AG20443 (cell line): ENCODE measurements at regions not wholly inside any gene's neighbourhood (a gene's known extent, or its start where the extent isn't known, plus 50 kb on each side); places are given as distances from the start of the nearest gene placed in this dataset.
"Not testable (repeated sequence)": the region's sequence is repeated elsewhere in the genome, so short reads cannot be mapped to it uniquely, and the experiment has no call there.

Source experiments
- DNase-seq: peaks from one replicate; pipeline ENCODE4 v3.0.0; 2012; ENCODE audit warnings: low spot score, mixed read lengths

DNA sequence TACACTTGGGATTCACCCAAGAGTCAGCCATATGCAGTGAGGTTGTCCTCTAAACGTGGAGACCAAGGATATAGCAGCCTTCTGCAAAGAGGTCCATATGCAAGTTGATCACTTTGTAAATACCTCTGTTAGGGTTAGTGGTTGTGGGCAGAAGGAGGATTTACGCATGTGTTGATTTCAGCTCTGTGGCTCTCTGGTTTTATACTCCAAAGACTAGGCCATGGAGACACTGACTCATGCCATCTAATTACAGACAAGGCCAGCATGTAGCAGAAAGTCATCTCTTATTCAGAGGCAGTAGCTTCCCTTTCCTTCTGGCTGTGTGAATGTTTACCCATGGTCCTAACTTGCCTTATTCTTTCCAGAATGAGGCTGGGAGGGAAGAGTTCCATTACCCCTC is 140.9 kb upstream of the GOLGA6L4 start:
- not testable (repeated sequence) for DNase-seq

DNA sequence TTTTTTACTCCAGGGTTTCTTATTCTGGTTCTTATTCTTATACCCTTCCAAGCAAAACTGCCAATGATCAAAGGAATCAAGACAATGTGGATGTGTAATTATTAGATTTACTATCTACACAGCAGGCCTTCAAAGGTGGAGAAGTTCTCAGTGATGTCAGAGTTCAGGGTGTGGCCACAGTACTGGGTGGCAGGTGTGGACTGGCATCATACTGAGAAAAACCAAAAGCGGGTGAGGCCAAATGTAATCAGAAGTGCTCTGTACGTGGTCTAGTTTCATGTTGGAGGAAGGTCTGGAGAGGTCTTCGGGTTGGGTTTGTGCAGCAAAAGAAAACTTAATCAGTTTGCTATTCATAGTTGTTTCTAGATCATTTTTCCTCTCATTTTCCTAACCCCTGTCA is 138.5 kb upstream of the GOLGA6L4 start:
- DNase-seq = not testable (repeated sequence)

DNA sequence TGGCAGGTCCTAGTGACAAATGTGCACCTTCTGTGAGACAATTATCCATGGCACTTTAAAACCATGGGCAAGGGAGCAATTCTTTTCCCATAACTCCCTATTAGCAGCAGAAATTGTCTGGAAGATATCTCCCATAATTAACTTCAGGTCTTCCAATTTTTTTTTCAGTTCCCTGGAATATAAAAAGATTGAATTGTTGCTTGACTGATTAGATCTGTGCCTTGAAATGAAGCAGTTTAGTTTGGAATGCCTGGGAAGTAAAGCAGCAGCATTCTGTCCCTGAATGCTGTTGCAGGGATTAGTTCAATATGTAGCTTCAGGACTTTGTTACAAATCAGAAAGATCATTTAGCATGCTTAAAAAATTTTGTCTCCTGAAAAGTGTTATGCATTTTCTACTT is 137.0 kb upstream of the GOLGA6L4 start:
- no peak for DNase-seq

DNA sequence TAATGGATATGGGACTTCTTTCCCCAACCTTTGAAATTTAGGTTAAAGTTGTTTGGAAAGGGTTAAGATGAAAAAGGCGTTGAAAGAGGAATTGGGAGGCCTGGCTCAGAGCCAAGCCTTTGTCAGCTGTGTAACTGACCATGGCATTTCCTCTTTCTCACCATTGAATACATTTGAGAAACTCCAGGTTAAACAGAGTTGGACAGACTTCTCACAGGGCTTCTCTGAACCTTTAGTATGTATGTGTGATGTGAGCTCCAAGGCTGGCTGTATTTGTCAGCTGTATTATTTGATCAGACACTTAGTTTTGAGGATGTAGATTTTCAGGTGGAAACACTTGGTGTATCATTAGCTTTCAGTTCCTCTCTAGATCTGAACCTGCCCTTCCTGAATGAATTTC is 136.4 kb upstream of the GOLGA6L4 start:
- no peak for DNase-seq

DNA sequence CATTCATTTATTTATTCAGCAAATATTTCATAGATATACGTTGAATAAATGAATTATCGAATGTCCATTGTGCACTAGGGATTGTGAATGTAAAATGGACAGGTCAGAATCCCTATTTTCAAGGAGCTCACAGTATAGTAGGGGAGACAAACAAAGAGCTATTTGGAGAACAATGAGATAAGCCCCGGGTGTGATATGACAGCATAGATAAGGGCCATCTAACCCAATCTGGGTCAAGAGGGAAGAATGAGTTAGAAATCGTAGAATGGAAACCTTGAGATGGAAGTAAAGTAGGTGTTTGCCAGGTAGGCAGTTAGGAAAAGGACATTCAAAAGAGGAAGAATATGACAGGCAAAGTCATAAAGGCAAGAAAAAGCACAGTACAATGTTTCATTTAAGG is 132.2 kb upstream of the GOLGA6L4 start:
- DNase-seq = no peak

DNA sequence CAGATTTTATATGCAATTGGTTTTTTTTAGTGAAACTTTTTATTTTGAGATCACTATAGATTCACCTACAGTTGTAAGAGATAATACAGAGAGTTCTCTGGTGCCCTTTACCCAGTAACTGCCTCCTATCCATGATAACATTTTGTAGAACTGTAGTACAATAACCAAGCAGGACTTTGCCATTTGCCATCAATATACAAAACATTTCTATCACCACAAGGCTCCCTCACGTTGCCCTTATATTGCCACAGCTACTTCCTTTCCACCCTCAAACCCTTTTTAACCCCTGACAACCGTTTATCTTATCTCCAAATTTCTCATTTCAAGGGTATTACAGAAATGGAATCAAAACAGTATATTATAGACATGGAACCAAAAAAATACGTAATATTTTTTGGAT is 130.7 kb upstream of the GOLGA6L4 start:
- no peak for DNase-seq

DNA sequence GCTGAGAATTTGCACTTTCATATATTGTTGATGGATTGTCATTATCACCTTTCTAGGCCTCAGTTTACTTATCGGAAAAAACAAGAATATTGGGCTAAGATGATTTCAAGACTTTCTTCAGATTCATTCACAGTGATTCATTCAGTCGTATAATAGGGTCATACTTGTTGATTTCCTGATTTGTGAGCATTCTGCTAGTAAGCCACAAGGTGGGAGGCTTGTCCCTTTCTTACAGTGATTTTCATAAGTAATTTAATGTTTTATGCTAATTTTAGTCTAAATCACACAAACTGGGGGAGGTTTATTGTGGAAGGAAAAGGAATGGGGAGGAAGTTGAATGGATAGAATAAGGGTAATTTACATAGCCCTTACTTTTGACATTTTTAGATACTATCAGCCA is 126.8 kb upstream of the GOLGA6L4 start:
- no peak for DNase-seq

DNA sequence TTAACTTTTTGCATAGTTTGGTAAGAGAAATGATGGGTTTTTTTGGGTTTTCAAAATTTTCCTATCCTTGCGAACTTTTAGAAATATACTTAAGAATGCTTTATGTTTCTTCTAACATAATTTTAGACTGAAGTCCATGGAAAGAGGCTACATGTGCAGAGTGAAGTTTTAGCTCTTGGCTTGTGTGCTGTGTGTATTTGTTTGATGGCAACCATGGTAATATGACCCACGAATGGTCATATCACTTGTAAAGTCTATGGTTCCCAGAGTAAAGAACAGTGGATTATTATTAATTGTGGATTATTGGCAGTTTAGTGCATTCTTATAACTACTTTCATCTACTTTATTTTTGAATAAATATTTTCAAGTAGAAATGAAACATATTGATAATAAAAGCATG is 124.0 kb upstream of the GOLGA6L4 start:
- DNase-seq = no peak

DNA sequence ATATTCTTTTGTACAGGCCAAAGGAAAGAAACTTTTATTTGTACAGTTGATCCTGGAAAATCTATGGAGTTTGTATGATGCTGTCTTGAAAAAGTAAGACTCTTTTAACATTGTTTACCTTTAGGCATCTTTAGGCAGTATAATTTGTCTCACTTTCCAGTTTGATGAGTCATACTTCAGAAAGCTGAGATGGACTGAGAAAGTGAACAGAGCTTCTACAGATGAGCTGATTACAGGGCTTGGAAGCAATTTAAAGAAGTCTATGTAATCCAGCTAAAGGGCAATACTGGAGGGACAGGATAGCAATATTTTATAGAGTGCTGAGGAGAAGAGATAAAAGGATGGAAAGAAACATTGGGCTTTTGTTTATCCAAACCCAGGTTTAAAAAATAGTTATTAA is 123.5 kb upstream of the GOLGA6L4 start:
- DNase-seq = no peak

DNA sequence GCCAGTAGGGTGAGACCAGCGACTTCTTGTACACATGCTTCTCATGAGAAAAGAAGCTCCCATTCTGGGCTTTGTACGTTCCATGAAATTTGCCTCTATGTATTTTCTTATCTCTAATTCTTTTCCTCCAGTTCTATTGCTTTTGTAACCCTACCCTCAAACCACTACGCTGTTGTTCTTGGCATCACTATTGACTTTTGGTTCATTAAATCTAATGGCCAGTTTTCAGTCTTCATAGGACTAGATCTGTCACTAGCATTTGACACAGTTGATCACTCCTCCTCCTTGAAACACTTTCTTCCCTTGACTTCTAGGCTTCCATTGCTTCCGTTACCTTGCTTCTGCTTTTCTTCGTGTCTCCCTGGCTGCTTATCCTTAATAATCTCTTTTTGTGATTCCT is 121.7 kb upstream of the GOLGA6L4 start:
- DNase-seq = no peak

DNA sequence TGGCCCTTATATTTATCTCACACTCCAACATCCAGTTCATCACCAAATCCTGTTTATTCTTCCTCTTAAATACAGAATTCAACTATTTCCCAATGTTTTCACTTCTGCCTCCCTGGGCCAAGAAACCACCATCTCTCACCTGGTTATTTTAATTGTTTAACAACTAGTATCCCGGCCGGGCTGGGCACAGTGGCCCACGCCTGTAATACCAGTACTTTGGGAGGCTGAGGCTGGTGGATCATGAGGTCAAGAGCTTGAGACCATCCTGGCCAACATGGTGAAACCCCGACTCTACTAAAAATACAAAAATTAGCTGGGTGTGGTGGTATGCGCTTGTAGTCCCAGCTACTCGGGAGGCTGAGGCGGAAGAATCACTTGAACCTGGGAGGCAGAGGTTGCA is 120.9 kb upstream of the GOLGA6L4 start:
- not testable (repeated sequence) for DNase-seq

DNA sequence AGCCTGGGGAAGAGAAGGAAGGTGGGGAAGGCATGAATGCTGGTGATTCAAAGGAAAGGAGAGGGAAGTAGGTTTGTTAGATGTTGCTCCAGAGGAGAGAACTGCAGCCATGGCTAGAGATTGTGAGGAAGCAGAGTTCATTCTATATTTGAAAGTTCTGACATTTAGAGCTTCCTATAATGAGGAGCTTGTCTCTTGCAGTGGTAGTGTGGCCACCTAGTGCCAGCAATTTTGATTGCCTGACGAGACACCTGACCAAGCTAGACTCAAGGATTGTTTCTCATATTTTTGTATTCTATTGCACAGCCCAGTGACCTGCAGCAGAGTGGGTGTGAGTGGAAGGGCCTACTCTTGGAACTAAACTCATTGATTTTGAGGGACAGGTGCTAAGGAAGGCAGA is 116.2 kb upstream of the GOLGA6L4 start:
- DNase-seq = not testable (repeated sequence)

DNA sequence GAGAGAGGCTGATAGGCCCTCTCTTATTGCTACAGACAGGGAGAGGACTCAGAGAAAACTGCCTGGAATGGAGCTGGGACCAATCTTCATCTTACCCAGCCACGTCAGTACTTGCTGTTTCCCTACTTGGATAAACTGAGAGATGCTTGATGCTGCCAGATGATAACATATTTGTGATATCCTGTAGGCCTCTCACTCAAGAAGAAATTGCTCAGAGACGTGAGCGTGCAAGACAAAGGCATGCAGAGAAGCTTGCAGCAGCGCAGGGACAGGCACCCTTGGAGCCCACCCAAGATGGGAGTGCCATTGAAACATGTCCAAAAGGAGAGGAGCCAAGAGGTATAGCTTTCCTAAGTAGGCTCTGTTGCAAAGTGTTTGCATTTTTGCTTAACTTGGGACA is 114.7 kb upstream of the GOLGA6L4 start:
- not testable (repeated sequence) for DNase-seq

DNA sequence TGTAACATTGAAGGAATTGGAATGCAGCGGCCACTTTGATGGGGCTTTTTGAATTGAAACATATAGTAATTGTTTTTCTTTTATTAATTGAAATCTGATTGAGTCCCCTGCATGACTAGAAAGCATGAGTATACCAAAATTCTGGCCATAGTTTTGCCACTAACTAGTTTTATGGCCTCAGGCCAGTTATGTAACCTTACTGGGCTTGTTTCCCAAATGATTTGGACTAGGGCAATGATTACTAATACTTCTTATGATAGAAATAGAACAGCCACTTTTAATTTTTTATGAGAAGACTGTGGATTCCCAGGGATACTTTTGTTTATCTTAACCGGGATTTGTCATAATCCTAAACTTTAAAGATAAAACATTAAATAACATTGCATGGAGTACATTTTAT is 106.9 kb upstream of the GOLGA6L4 start:
- not testable (repeated sequence) for DNase-seq

DNA sequence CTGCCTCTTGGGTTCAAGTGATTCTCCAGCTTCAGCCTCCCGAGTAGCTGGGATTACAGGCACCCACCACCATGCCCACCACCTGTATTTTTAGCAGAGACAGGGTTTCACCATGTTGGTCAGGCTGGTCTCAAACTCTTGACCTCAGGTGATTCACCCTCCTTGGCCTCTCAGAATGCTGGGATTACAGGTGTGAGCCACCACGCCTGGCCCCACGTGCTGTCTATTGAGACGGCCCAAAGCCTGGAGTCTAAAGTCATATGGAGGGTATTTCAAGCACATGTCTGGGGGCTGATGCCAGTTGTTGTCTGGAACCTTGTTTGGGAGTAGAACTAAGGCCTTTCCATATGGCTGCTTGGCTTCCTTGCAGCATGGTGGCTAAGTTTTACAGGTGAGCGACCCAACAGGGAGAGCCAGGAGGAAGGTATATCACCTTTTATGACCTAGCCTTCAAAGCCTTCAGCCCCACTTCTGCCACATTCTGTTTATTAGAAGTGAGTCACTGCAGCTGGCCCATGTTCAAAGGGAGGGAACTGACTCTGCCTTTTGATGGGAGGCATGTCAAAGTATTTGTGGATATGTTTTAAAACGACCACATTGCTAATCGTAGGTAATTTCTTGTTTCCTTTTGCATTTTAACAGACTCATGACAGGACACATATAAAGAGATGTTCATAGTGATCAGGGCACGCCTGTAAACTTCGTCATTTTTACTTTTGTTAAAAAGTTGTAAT is 105.3 kb upstream of the GOLGA6L4 start:
- not testable (repeated sequence) for DNase-seq

DNA sequence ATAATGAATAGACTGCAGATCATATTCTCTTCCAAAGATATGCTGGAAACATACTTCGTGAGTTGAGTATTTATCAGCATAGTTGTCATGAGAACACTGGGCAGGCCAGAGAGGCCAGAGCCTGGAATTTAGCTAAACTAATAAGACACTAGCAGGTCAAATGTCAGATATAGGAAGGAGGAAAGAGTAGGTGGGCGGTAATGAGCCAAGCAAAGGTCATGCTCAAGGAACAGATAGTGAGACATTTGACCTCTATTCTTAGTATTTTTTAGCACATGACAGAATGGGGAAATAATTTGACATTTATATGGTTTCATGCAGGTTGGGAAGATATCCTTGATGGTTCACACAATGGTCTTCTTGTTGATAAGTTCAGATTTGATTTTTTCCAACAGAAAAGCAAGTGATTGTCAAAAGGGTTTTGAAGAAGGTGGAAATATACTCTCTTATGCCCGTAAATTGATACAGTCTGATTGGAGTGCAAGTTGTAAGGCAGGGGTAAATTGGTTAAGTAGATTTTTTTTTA is 99.6 kb upstream of the GOLGA6L4 start:
- not testable (repeated sequence) for DNase-seq

DNA sequence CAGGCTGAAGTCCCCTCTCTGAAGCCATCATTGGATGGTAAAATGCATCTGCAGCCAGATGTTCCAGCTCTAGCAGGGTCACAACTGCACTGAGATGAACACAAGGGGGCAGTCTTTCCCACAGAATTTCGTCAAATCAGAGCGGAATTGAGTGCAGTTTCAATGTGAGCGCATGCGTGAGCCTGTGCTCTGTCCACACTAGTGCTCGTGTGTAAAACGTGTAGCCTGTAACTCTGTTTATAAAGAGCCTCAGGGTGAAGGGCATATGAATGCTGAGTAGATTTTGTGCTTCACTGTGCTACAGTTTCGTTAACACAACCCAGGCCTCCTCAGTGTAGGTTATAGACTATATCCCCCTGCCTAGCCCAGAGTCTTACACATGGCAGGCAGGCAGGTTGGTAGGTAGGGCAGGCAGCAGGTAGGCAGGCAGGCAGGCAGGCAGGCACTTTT is 92.7 kb upstream of the GOLGA6L4 start:
- peak; percentile 93 for DNase-seq

DNA sequence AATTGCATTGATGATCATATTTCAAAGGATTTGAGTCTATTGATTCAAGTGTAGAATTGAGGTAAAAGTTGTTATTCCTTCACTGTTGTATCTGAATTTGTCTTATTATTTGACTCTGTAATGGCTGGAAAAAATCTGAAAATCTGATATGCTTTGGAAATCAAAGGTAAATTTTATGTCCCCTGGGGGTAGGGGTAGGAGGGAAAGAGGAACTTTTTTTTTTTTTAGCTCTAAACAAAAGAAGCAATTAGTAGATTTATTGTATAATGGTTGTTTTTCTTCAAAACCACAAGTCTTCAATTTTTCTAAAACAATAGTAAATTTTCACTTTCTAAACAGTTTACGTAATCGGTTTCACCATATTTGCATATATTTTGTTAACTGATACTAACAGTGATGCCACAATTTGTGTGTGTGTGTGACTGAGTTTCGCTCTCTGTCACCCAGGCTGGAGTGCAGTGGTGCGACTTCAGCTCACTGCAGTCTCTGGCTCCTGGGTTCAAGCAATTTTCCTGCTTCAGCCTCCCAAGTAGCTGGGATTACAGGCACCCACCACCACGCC is 91.7 kb upstream of the GOLGA6L4 start:
- DNase-seq = no peak

DNA sequence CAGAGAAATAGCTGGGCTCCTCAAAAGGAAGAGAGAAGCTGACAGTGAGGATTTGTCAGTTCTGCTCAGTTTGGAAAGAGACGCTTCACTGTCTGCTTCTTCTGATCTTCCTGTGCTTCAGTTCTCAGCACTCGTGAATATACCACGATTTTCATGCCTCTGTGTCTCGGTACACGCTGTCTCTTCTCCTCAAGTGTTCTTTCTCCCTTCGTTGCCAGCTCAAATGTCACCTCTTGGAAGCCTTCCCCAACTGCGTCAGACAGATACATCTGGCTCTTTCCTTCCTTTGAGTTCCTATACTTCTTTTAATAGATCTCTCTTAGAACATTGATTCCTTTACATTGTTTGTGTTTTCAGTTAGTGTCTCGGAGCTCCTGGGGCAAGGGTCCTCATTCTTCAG is 90.6 kb upstream of the GOLGA6L4 start:
- not testable (repeated sequence) for DNase-seq

DNA sequence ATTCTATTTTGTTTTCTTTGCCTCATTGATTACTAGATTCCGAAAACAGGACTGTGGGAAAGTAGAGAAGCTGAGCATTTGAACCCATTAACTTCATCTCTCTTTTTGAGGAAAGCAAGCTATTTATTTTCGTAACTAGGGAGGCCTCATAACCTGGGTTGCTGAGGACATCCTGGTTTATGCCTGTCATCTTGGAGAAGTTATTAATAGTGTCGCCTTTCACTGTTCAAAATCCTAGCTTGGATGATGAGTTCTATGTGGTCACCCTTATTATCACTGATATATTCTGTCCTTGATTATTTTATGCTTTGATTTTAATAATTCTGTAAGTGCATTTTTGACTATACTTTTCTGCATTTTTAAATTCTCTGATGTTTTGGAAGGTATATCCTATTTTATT is 89.3 kb upstream of the GOLGA6L4 start:
- not testable (repeated sequence) for DNase-seq

DNA sequence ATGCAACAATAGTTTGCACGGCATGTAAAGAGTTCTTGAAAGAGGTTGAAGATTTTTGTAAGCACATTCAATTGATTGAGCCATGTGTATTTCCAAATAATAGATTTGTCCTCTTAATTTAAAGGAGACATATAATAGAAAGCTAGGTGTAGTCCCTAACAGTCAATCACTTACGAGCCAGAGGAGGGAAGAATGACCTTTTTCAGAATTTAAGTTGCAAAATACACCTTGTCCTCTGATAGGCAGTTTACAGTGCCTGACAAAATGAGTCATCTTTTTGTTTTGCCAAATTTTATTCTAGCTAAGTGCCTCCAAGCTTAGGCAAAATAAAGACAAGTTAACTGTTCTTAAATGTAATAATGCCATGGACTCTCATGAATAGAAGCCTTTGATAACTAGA is 88.3 kb upstream of the GOLGA6L4 start:
- DNase-seq = not testable (repeated sequence)

DNA sequence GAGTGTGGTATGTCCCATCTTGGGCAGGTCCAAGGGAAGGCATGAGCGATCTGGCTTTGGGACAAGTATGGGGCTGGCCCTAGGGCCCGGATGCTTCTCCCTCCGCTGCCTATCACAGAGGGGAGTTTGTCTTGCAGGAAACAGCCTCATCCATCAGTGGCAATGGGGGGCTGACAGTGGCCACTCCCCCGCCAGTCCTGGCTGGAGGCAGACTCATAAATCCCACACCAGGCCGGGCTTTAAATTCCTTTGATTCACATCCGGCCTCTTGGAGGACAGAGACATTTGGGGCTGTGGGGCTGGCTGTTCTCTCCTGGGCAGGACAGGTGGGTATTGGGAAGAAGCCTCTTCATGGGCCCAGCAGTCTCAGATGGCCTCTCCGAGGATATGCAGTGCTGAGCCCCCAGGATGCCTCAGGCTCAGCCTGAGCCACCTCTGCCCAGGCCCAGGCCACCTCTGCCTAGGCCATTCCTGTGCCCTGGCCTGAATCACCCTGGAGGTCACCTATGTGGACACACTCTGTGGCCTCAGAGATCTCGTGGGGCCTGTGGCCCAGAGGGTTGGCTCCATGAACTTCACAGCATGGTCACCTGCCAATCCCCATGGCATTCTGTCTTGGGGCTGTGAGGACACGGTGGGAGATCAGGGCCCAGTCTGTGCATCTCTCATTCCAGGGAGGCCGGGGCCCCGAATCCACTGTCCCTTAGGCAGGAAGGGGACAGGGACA is 84.2 kb upstream of the GOLGA6L4 start:
- DNase-seq = peak; percentile 7

DNA sequence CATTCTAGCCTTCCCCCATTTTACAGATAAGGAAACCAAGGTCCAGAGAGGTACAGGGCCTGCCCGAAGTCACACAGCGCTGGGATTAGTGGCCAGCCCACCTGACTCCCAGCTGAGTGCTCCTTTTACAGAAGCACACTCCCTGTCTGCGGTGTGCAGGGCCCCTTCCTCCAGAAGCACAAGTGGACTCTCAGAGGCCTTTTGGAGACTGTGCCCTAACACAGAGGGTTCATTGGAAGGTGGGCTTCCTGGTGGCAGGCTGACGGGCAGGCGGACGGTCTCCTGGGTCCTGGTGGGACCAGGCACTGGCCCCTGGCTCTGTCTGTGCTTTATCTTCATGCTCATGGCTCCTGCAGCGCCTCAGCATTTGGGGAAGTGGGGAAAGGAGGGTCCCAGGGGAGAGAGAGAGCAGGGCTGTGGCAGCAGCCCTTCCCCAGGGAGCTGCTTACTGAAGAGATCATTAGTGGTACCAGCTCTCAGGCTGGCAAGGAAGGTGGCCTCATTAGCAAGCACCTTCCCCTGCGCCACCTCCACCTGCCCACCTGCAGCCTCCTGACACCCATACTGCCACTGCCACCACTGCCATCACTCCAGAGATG is 83.1 kb upstream of the GOLGA6L4 start:
- not testable (repeated sequence) for DNase-seq
